Fibroblast of skin of left quadriceps (primary cell): ENCODE measurements at regions not wholly inside any gene's neighbourhood (a gene's known extent, or its start where the extent isn't known, plus 50 kb on each side); places are given as distances from the start of the nearest gene placed in this dataset.

ENCODE experiments used
- DNase-seq, 2 experiments: peaks; one replicate each; pipeline ENCODE4 v3.0.0-alpha.2; 2013; ENCODE audit warnings: low read depth in 2 of 2

DNA sequence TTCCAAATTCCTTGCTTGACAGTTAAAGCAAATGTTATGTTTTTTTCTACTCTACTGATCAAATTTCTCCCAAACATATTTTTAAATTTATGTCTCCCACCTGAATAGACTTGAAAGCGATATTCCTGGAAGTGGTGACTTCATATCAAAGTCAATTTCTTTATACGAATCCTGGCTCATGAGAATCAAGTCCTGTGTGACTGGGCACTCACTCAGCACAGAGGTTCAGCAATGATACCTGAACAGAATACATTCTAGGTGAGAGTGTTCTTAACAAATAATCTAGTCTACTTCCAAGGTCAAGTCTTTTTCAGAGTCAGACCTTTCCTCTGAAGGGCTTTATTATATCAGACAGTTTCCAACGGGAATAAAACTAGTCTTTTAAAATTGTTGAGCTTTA lies 1070.6 kb downstream of the TRHDE start:
- DNase-seq, result no peak

GRCh38 chr12:73352826-73353225 lies 1080.7 kb downstream of the TRHDE start:
- DNase-seq, result no peak

GRCh38 chr12:73361156-73361863 lies 1089.1 kb downstream of the TRHDE start:
- DNase-seq, result no peak

DNA sequence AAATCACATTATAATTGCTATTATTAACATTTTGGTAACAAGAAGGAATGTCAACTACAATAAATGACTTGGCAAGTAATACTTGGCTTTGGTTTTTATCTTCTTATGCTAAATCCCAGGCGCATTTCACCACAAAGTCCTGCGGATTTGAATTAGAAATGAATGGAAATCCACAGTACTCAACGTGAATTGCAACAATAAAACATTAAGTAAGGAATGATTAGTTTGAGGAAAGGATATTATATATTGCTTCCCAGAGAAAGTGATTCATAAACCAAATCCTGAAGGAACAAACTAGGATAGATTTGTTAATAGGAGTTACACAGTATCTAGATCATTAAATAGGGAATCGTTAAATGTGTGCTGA lies 1089.7 kb downstream of the TRHDE start:
- no peak for DNase-seq

DNA sequence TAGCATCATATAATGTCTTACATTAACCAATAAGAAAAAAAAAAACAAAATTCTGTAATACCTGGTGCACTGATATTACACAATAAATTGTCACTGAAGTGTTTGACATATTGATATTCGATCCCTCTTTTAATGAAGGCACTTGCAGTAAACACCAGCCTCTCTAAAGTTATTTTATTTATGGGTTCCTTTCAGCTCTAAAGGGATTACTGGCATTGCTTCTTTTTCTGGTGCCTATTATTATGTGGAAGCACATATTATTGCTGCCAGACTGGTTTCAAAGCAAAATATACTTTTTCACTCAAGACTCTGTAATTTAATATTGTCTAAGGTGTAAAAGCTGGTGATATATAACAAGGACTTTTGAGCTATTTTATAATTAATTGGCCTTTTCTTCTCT lies 1090.5 kb downstream of the TRHDE start:
- no peak for DNase-seq

DNA sequence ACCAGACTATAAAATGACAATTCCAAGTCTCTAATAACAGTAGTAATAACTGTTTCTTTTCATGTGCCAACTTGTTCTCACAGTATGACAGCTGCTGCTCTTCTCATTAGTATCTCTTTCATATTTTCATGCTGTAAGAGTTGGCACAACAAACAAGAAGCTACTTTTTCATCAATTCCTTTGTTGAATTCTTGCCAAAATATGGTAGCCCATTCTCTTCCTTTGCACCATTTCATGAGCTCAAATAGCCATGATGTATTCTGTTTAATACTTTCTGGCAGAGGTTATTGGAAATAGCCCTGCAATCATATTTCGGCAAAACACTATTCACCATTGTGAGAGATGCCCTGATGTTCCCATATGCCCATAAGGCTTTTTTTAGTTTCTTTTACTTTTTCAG lies 1100.7 kb downstream of the TRHDE start:
- DNase-seq, result no peak

DNA sequence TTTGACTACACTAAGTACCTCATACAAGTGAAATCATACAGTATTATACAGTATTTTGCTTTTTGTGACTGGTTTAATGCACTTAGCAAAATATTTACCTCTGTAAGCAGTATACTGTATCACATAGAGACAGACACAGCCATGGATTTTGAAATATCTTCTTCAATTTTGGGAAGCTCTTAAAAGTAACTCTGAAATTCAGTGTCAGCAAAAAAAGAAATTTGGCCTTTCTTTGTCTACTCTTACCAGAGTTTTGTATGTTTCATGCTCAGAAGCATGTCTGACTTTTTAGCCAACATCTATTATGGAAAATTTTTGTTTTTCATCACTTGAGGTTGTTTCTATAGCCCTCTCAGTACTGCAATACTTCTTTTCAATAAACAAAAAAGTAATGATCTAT lies 1102.2 kb downstream of the TRHDE start:
- DNase-seq, result no peak

DNA sequence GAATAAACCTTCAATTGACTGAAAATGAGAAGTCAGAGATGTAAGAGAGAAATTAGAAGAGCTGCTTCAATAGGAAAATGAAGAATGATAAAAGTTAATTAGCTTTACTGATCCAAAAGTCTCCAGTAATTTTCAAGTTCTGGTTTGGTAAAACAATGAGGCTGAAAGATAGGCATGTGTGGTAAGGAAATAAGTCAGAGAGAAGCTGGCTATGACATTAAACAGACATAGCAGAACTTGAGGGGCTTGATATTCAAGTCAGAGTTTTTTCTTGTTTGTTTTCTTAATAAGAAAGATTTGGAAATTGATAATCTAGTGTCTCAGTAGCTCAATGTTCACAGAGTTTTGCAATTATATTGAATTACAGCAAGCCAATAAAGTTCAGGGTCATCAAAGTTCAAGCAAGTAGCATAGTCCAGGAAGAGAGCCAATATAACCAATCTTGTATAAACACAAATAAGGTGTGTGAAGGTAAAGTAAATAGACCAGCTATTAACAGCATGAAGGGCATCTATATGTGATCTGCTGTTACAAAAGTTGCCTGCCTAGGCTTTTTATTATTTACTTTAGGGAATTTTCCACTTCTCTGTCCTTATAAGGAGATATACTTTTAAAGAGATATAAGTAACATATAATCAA lies 1111.5 kb downstream of the TRHDE start:
- DNase-seq, result no peak

DNA sequence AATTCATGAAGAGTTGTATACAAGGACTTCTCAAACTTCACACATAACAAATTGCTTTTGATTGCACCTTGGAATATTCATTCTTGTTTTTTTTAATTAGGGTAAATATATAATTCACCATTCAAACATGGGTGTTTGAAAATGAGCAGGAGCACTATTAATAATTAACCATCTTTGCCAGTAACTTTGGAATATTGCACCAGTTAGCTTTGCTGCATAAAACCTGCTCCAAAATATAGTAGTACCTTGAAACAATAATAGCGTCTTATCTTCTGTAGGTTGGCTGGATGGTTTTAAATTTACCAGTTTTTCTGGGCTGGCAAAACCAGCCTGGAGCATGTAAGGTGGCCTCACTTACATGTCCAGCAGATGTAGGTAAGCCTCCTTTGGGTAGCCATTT lies 1112.4 kb downstream of the TRHDE start:
- DNase-seq, result no peak

GRCh38 chr12:73390261-73390660 lies 1118.1 kb downstream of the TRHDE start:
- DNase-seq, result no peak

DNA sequence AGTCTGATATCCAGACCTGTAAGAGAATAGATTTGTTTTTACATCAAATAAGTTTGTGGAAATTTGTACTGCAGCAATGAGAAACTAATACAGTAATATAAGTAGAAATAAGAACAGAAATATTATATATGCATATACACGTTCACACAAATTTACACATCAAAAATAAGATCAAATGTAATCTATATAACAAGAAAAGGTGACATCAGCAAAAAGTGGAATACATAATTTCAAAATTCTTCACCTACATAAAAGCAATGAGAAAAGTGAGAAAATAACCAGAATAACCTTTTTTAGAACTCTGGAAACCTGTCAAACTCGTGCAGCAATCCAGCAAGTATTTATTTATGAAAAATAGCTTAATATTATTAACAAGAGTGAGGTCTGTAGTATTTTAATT lies 1124.6 kb upstream of the ATXN7L3B start:
- DNase-seq, result no peak

- no peak for DNase-seq
Measured at GRCh38 chr12:73413974-73414373, 1123.7 kb upstream of the ATXN7L3B start.

DNA sequence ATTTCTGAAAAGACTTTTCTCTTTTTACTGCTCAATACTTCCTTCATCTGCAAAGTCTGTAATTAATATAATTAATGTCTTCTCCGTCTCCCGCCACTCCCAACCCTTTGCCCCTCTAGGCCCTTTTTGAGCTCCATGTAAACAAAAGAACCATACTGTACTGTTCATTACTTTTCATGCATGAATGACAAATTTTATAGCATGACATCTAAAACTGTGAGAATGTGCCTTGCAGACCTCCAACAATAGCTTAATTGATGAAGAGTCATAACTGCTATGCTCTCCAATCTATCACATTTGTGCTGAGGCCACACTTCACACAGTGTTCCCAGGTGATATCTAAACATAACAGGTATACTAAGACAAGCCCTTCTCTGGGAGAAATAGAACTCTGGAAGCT lies 1122.7 kb upstream of the ATXN7L3B start:
- no peak for DNase-seq

DNA sequence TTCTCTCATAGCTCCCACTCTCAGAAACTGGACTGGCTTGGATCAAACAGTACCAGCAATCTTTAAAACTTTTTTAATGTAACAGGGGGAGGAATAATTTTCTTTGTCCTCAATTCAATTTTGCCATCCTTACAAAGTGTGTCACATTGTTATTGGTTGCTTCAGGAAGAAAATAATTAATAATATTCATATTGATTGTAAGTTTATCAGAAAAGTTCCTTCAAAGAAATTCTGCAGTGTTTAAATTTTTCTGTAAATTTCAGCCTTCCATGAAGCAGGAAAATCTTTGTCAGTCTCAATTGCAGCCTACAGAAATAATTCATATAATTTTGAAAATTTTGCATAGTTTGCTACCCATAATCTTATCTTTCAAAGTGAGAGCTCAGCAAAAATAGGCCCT lies 1119.1 kb upstream of the ATXN7L3B start:
- no peak for DNase-seq

DNA sequence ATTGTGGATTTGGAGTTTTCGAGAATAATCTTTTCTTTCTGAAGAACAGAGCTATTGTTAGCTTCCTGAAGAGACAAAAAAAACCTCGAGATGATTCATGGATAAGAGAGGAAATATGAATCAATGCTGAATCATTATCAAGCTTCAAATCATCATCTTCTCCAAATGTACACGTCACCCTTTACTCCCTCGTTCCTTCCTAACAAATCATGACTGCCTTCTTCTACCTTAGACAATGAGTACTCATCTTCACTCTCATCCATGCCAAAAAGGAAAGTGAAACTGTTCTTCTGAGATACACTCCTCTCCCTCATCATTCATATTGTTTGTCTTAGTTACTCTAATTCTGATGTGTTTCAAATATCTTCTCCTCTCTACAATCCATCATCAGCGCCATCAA lies 1115.8 kb upstream of the ATXN7L3B start:
- peak; percentile 3 to 6 for DNase-seq

DNA sequence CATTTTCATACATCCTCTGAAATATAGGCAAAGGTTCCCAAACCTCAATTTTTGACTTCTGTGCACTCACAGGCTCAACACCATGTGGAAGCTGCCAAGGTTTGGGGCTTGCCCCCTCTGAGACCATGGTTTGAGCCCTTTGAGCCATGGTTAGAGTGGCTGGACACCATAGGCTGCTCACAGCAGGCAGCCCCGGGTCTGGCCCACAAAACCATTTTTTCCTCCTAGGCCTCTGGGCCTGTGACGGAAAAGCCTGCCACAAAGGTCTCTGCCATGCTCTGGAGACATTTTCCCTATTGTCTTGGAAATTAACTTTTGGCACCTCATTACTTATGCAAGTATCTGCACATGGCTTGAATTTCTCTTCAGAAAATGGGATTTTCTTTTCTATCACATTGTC lies 1113.2 kb upstream of the ATXN7L3B start:
- no peak for DNase-seq

- DNase-seq, result no peak
Measured at GRCh38 chr12:73445658-73446324, 1091.8 kb upstream of the ATXN7L3B start.

DNA sequence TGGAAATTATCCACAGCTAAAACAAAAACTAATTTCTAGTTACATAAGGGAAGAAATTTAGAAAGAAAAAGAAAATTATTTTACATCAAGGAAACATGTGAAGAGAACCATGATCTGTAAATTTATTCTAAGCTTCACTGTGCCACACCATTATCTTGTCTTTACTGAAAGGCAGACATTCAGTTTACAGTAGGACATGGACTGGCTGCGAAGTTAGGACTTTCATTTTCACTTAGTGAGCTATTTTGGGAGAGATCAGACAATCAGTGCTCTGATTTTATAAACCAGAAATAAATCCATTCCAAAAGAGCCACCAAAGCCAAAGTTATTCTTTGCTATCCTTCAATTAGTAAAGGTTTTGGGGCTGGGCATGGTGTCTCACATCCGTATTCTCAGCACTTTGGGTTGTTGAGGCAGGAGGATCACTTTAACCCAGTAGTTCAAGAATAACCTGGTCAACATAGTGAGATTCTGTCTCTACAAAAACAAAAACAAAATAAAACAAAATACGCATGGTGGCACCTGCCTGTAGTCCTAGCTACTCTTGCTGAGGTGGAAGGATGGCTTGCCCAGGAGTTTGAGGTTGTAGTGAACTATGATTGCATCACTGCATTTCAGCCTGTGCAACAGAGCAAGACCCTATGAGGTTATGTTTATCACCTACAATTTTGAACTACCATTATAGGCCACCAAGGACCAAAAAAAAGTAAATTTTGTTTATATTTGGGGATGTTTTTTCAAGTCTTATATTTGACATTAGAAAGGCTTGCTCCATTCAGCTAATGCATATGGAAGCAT lies 1084.8 kb upstream of the ATXN7L3B start:
- DNase-seq, result no peak

DNA sequence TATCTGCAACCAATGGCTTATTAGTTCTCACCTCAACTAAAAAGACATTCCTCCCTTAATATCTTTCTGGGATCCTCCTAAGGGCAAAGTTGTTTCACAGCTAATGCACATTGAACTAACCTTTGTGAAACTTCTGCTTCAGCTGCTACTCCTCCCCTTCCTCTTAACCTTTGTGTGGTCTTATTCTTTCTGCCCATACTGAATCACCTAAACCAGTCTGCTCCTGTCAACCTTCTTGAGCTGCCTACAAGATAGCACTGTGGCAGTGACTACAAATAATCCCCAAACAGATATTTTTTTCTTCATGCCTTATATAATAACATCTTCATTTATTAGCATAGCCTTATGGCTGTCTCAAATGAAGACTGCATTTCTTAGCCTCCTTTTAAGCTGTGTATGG lies 1077.4 kb upstream of the ATXN7L3B start:
- DNase-seq, result no peak

- no peak for DNase-seq
Measured at GRCh38 chr12:73465106-73465505, 1072.5 kb upstream of the ATXN7L3B start.

DNA sequence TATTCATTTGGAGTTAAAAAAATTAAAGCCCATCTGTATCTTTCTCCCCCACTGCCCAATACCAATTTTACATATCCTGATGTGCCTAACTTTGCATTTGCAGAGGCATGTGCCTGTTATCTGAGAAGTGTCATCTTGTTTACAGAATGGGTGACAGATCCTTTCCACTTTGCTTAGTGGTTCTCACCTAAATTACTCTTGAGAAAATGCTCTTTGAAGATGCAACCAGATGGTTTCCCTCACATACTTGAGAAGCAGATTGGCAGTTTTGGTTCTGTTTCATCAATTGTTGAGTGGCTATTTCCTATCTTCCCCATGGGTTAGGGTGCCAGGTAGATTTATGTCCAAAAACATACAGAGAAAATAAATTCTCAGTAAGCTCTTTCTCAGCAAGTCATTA lies 1051.4 kb upstream of the ATXN7L3B start:
- DNase-seq, result no peak

DNA sequence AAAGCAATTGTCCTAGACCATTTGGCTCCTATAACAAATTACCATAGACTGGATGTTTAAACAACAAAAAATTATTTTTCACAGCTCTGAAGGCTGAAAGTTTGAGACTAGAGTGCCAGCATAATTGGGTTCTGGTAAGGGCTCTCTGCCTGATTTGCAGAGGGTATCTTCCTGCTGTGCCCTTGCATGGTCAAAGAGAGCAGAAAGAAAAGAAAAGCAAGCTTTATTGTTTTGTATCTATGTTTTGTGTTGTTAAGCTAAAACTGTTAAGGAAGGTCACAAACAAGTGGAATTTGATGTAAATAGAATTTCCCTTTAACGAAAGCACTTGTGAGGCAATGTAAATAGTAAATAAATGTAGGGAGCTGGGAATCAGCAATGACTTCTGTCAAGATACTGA lies 1031.0 kb upstream of the ATXN7L3B start:
- no peak for DNase-seq

GRCh38 chr12:73514672-73515071 lies 1023.0 kb upstream of the ATXN7L3B start:
- no peak for DNase-seq
